ENCODE measurements at regions not wholly inside any gene's neighbourhood (a gene's known extent, or its start where the extent isn't known, plus 50 kb on each side); places are given as distances from the start of the nearest gene placed in this dataset.

DNA sequence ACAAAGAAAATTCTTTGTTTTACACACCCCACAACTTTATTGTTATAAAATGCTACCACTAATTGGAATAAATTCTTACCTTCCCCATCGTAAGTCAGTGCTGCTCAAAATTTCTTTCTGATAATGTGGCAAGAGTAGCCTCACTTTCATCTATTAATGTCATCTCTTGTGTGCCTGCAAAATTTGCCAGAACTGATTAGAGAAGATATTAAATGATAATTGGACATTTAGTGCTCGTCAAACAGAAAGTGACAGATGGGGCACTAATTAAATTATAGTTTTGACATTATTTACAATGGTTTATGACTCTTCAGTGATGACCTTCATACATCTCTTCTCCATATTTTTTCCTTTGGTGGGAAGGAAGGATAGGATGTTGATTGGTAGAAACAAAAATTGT, 690.9 kb downstream of the NXPH1 start:
- Histone ChIP-seq H3K14ac (ENCODE audit: insufficient read depth, low read length) (no peak overlapping the region), H3K9ac (ENCODE audit: extremely low read depth, insufficient read length, low read length) (no peak overlapping the region), H3K23me2 (ENCODE audit: insufficient read length, low read depth, low read length, poor library complexity, severe bottlenecking) (no peaks in the 10 kb centered on the region), H2BK5ac (ENCODE audit: insufficient read length, low read length) (no peak overlapping the region), H4K91ac (ENCODE audit: insufficient read length, low read depth, low read length) (no peak overlapping the region), H4K20me1 (ENCODE audit: control insufficient read depth, insufficient read depth, insufficient read length) (no peaks in the 10 kb centered on the region), H2BK12ac (ENCODE audit: insufficient read length, low read depth, low read length) (no peak overlapping the region), H2AFZ (ENCODE audit: low read length) (no peak overlapping the region), H3K27ac (ENCODE audit: insufficient read length, low read depth, low read length) (no peak overlapping the region), H3K23ac (ENCODE audit: insufficient read length, low read depth, low read length) (no peak overlapping the region), H3T11ph (ENCODE audit: low read length) (no peak overlapping the region), H2BK15ac (ENCODE audit: low read depth, low read length) (no peak overlapping the region), H3K4me2 (ENCODE audit: insufficient read depth, insufficient read length, low read length) (no peak overlapping the region), H3K79me2 (ENCODE audit: insufficient read depth, low read length) (no peaks in the 10 kb centered on the region), H3K9me3 (ENCODE audit: control insufficient read depth, low read depth, low read length) (no peaks in the 10 kb centered on the region), H3K27me3 (ENCODE audit: insufficient read depth, low read length) (no peaks in the 10 kb centered on the region), H4K8ac (replicated peaks; ENCODE audit: insufficient read length, low read depth, low read length) (no peak overlapping the region), H3K79me1 (ENCODE audit: insufficient read depth, low read depth, low read length, poor library complexity, severe bottlenecking) (no peaks in the 10 kb centered on the region), H2BK20ac (ENCODE audit: low read depth, low read length, poor library complexity, severe bottlenecking) (no peak overlapping the region), H2AK5ac (ENCODE audit: insufficient read length, low read length) (no peak overlapping the region), H3K18ac (ENCODE audit: insufficient read length, low read depth, low read length) (no peak overlapping the region), H2BK120ac (ENCODE audit: low read depth, low read length, poor library complexity, severe bottlenecking) (no peak overlapping the region), H3K4ac (ENCODE audit: low read depth, low read length) (no peak overlapping the region), H3K4me1 (ENCODE audit: insufficient read depth, low read length) (no peaks in the 10 kb centered on the region), H3K56ac (ENCODE audit: insufficient read length, low read depth, low read length) (no peak overlapping the region), H4K5ac (ENCODE audit: insufficient read length, low read depth, low read length) (no peak overlapping the region)
- WGBS (ENCODE audit: extremely low coverage, insufficient read length, low lambda C conversion rate), result no CpG with 5 or more reads among the region's 2 CpGs
- H3K4me1 Mint-ChIP-seq, result peaks cover 11 to 25% of the 10 kb centered on the region in 2 experiments
- no peak for DNase-seq
- no peak overlapping the region for H3K4me3 Mint-ChIP-seq
- H3K27me3 Mint-ChIP-seq (ENCODE audit: low read depth), result no peaks in the 10 kb centered on the region
- TF ChIP-seq, protein P1, sequence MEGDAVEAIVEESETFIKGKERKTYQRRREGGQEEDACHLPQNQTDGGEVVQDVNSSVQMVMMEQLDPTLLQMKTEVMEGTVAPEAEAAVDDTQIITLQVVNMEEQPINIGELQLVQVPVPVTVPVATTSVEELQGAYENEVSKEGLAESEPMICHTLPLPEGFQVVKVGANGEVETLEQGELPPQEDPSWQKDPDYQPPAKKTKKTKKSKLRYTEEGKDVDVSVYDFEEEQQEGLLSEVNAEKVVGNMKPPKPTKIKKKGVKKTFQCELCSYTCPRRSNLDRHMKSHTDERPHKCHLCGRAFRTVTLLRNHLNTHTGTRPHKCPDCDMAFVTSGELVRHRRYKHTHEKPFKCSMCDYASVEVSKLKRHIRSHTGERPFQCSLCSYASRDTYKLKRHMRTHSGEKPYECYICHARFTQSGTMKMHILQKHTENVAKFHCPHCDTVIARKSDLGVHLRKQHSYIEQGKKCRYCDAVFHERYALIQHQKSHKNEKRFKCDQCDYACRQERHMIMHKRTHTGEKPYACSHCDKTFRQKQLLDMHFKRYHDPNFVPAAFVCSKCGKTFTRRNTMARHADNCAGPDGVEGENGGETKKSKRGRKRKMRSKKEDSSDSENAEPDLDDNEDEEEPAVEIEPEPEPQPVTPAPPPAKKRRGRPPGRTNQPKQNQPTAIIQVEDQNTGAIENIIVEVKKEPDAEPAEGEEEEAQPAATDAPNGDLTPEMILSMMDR (conservative IDR thresholded peaks at IDR 0.05), result no peak
- H3K9me3 Mint-ChIP-seq, result peaks cover 0 to 5% of the 10 kb centered on the region in 2 experiments; a peak in 1 of 5 replicates
- H3K36me3 Mint-ChIP-seq (ENCODE audit: insufficient read depth in 1 of 3, low read depth in 3 of 3), result peaks cover 0 to 9% (median 0%) of the 10 kb centered on the region in 3 experiments; a peak in 1 of 7 replicates
- H3K27ac Mint-ChIP-seq, result no peak overlapping the region

Measured in H9 (cell line).